KMS-11 (cell line): ENCODE measurements at regions not wholly inside any gene's neighbourhood (a gene's known extent, or its start where the extent isn't known, plus 50 kb on each side); places are given as distances from the start of the nearest gene placed in this dataset.
"Not testable (repeated sequence)": the region's sequence is repeated elsewhere in the genome, so short reads cannot be mapped to it uniquely, and the experiment has no call there.

Source experiments
- H2AFZ ChIP-seq: fragments of 200-600 bp; sonication (generic); 2 replicates; pipeline ENCODE4 v1.6.1; 2016; ENCODE audit warnings: antibody characterized with exemption, mixed run types, low read depth
- H3K27ac ChIP-seq: fragments of 200-600 bp; sonication (generic); 2 replicates; pipeline ENCODE4 v1.6.1; 2016; ENCODE audit warnings: mild to moderate bottlenecking, mixed run types
- H3K27me3 ChIP-seq: fragments of 200-600 bp; sonication (generic); 2 replicates; pipeline ENCODE4 v1.6.1; 2017; ENCODE audit warnings: mild to moderate bottlenecking, low read depth, mixed run types, moderate library complexity; ENCODE audit not compliant: insufficient read depth
- H3K36me3 ChIP-seq: fragments of 200-600 bp; sonication (generic); 2 replicates; pipeline ENCODE4 v1.6.1; 2017; ENCODE audit warnings: mild to moderate bottlenecking, mixed run types; ENCODE audit not compliant: insufficient read depth
- H3K4me1 ChIP-seq: fragments of 200-600 bp; sonication (generic); 2 replicates; pipeline ENCODE4 v1.6.1; 2016; ENCODE audit warnings: mild to moderate bottlenecking, low read depth, mixed run types; ENCODE audit not compliant: poor library complexity, severe bottlenecking
- H3K4me2 ChIP-seq: fragments of 200-600 bp; sonication (generic); 2 replicates; pipeline ENCODE4 v1.7.0; 2016; ENCODE audit warnings: mild to moderate bottlenecking, mixed run types
- H3K4me3 ChIP-seq: fragments of 200-600 bp; sonication (generic); IDR thresholded peaks from 2 replicates; pipeline ENCODE4 v1.6.1; 2017; ENCODE audit warnings: low read depth, low read length, mixed read lengths; ENCODE audit not compliant: insufficient read depth
- H3K79me2 ChIP-seq: fragments of 200-600 bp; sonication (generic); 2 replicates; pipeline ENCODE4 v1.6.1; 2016; ENCODE audit warnings: low read depth, mixed run types; ENCODE audit not compliant: insufficient read depth
- H3K9ac ChIP-seq: fragments of 200-600 bp; sonication (generic); 2 replicates; pipeline ENCODE4 v1.6.1; 2016; ENCODE audit warnings: mild to moderate bottlenecking, mixed run types
- H4K20me1 ChIP-seq: fragments of 200-600 bp; sonication (generic); 2 replicates; pipeline ENCODE4 v1.6.1; 2016; ENCODE audit warnings: mild to moderate bottlenecking, mixed run types; ENCODE audit not compliant: insufficient read depth
- TF ChIP-seq, protein P1 (sequence below): fragments of 200-600 bp; sonication (generic); conservative IDR thresholded peaks from 2 replicates; pipeline ENCODE4 v1.6.1; 2017; ENCODE audit warnings: low read depth, mild to moderate bottlenecking, antibody characterized with exemption, low read length, moderate library complexity, mixed read lengths

GRCh38 chr5:82470185-82470994 lies 192.2 kb upstream of the RPS23 start:
- Histone ChIP-seq H3K36me3 (no peaks in the 10 kb centered on the region), H3K79me2 (no peaks in the 10 kb centered on the region), H3K9ac (no peak overlapping the region), H4K20me1 (no peaks in the 10 kb centered on the region), H3K4me2 (no peak overlapping the region), H3K27me3 (no peaks in the 10 kb centered on the region), H3K27ac (no peak overlapping the region), H2AFZ (no peak overlapping the region), H3K4me1 (no peaks in the 10 kb centered on the region), H3K4me3 (no peak overlapping the region)
- TF ChIP-seq, protein P1, sequence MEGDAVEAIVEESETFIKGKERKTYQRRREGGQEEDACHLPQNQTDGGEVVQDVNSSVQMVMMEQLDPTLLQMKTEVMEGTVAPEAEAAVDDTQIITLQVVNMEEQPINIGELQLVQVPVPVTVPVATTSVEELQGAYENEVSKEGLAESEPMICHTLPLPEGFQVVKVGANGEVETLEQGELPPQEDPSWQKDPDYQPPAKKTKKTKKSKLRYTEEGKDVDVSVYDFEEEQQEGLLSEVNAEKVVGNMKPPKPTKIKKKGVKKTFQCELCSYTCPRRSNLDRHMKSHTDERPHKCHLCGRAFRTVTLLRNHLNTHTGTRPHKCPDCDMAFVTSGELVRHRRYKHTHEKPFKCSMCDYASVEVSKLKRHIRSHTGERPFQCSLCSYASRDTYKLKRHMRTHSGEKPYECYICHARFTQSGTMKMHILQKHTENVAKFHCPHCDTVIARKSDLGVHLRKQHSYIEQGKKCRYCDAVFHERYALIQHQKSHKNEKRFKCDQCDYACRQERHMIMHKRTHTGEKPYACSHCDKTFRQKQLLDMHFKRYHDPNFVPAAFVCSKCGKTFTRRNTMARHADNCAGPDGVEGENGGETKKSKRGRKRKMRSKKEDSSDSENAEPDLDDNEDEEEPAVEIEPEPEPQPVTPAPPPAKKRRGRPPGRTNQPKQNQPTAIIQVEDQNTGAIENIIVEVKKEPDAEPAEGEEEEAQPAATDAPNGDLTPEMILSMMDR = no peak

DNA sequence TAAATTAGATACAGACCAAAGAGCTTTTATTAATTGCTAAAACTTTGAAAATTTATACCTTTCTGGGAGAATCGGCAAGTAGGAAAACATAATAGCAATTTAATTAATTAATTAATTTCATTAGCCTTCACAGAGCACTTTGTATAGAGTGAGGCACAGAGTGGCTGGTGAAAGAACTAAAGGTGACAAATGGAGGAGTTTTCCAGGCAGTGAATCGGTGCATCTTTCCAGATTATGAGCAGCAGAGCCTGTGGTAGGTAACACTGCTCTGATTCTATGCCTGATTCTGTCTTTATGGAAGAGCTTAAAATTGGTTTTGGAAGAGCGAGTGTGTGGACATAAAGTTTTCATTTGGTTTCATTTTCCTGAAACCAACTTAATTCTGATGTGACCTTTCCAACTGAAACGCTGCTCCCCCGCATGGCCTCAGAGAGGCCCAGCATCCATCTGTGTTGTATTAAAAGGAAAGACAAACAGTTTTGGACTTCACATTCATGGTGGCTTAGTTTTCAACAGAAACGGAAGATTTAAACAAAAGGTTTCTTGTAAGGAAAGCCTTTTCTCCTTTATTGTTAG lies 188.9 kb upstream of the RPS23 start:
- H3K27ac ChIP-seq = no peak overlapping the region
- no peak overlapping the region for H3K9ac ChIP-seq
- no peaks in the 10 kb centered on the region for H3K4me1 ChIP-seq
- no peaks in the 10 kb centered on the region for H3K79me2 ChIP-seq
- no peaks in the 10 kb centered on the region for H3K27me3 ChIP-seq
- H3K4me3 ChIP-seq = no peak overlapping the region
- no peak overlapping the region for H2AFZ ChIP-seq
- TF ChIP-seq, protein P1 = no peak
- no peaks in the 10 kb centered on the region for H3K36me3 ChIP-seq
- no peaks in the 10 kb centered on the region for H4K20me1 ChIP-seq
- no peak overlapping the region for H3K4me2 ChIP-seq

- no peak overlapping the region for H3K4me2 ChIP-seq
- H3K27ac ChIP-seq = no peak overlapping the region
- H3K4me1 ChIP-seq = no peaks in the 10 kb centered on the region
- H3K79me2 ChIP-seq = no peaks in the 10 kb centered on the region
- TF ChIP-seq, protein P1 = no peak
- H4K20me1 ChIP-seq = no peaks in the 10 kb centered on the region
- H3K9ac ChIP-seq = no peak overlapping the region
- no peaks in the 10 kb centered on the region for H3K36me3 ChIP-seq
- no peaks in the 10 kb centered on the region for H3K27me3 ChIP-seq
- H3K4me3 ChIP-seq = no peak overlapping the region
- no peak overlapping the region for H2AFZ ChIP-seq
Measured at GRCh38 chr5:82465235-82465634, 187.1 kb upstream of the RPS23 start.

DNA sequence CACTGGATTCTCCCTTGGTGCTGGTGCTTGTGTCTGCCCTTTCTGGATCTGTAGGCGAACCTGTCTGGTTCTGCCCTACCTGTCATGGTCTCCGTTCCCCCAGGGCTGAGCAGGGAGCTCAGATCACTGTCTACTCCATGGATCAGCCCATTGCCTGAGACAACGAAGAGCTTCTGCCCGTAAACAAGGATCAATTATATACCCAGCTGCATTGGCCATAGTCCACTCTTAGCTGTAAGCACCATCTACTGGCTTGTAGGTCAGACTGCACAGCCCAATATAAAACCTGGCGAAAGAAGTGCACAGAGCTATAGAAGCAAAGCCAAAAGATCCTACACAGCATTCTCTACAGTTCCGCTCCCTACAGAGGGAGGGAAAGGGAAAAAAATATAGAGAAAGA lies 181.5 kb upstream of the RPS23 start:
- TF ChIP-seq, protein P1 = no peak
- Histone ChIP-seq H3K27me3 (no peaks in the 10 kb centered on the region), H4K20me1 (no peaks in the 10 kb centered on the region), H3K4me3 (no peak overlapping the region), H2AFZ (no peak overlapping the region), H3K9ac (no peak overlapping the region), H3K27ac (no peak overlapping the region), H3K4me1 (no peaks in the 10 kb centered on the region), H3K79me2 (no peaks in the 10 kb centered on the region), H3K4me2 (no peak overlapping the region), H3K36me3 (no peaks in the 10 kb centered on the region)

DNA sequence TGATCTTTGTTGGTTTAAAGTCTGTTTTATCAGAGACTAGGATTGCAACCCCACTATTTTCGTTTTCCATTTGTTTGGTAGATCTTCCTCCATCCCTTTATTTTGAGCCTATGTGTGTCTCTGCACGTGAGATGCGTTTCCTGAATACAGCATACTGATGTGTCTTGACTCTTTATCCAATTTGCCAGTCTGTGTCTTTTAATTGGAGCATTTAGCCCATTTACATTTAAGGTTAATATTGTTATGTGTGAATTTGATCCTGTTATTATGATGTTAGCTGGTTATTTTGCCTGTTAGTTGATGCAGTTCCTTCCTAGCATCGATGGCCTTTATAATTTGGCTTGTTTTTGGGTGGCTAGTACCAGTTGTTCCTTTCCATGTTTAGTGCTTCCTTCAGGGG lies 177.2 kb upstream of the RPS23 start:
- not testable (repeated sequence) for H2AFZ ChIP-seq, H4K20me1 ChIP-seq, H3K27me3 ChIP-seq, H3K4me2 ChIP-seq, H3K36me3 ChIP-seq, H3K4me3 ChIP-seq, H3K27ac ChIP-seq, H3K9ac ChIP-seq, H3K4me1 ChIP-seq, H3K79me2 ChIP-seq
